ENCODE measurements at regions not wholly inside any gene's neighbourhood (a gene's known extent, or its start where the extent isn't known, plus 50 kb on each side); places are given as distances from the start of the nearest gene placed in this dataset.

DNA sequence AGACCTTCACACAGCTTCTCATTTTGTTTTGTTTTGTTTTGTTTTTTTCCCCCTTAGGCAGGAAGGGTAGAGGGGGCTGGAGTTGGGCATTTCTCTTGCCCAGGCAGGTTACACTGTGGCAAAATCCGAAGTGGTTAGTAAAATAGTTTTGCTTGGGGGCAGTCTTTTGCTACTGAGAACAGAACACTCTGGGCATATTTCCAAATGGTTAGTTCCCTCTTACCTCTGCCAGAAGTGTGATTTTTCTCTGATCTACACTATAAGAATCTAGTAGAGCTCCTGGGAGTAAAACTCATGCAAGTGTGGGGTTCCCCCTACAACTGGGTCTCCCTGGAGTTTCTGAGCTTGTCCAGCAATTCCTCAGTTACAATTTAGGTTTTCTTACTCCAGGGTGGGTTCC lies 61.7 kb downstream of the NPS start:
- TF ChIP-seq, protein P1, sequence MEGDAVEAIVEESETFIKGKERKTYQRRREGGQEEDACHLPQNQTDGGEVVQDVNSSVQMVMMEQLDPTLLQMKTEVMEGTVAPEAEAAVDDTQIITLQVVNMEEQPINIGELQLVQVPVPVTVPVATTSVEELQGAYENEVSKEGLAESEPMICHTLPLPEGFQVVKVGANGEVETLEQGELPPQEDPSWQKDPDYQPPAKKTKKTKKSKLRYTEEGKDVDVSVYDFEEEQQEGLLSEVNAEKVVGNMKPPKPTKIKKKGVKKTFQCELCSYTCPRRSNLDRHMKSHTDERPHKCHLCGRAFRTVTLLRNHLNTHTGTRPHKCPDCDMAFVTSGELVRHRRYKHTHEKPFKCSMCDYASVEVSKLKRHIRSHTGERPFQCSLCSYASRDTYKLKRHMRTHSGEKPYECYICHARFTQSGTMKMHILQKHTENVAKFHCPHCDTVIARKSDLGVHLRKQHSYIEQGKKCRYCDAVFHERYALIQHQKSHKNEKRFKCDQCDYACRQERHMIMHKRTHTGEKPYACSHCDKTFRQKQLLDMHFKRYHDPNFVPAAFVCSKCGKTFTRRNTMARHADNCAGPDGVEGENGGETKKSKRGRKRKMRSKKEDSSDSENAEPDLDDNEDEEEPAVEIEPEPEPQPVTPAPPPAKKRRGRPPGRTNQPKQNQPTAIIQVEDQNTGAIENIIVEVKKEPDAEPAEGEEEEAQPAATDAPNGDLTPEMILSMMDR (IDR thresholded peaks at IDR 0.05) = no peak
- Mint-ChIP-seq H3K27ac (no peak overlapping the region), H3K36me3 (ENCODE audit: low read depth) (no peaks in the 10 kb centered on the region), H3K27me3 (ENCODE audit: low read depth, poor library complexity) (peaks cover 16% of the 10 kb centered on the region), H3K9me3 (peaks cover 17% of the 10 kb centered on the region), H3K4me3 (no peak overlapping the region), H3K4me1 (no peaks in the 10 kb centered on the region)
- no peak for DNase-seq

DNA sequence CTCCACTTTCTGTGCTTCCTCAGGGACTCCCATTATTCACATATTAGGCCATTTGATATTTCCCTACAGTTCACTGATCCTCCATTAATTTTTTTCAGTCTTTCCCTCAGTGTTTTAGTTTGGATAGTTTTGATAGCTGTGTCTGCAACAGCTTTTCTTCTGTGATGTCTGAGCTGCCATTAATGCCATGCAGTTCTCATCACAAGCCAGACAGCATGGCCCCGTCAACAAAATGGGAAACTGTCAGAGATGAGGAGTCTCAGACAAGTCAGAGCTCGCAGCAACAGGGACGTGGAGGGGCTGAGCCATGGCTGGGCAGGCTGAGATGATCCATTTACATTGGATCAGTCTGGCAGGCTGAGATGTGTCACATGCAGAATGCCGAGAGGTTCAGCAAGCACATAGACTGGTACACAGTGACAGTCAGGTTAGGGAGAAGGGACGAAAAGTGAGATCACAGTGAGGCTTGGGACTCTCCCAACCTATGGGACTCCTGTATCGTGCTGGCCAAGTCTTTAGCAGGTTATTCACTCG lies 65.4 kb downstream of the NPS start:
- no peak for DNase-seq
- Mint-ChIP-seq H3K27me3 (ENCODE audit: low read depth, poor library complexity) (peaks cover 7% of the 10 kb centered on the region), H3K9me3 (no peaks in the 10 kb centered on the region), H3K4me3 (no peak overlapping the region), H3K27ac (no peak overlapping the region), H3K4me1 (no peaks in the 10 kb centered on the region), H3K36me3 (ENCODE audit: low read depth) (no peaks in the 10 kb centered on the region)
- TF ChIP-seq, protein P1 (IDR thresholded peaks at IDR 0.05) = no peak

DNA sequence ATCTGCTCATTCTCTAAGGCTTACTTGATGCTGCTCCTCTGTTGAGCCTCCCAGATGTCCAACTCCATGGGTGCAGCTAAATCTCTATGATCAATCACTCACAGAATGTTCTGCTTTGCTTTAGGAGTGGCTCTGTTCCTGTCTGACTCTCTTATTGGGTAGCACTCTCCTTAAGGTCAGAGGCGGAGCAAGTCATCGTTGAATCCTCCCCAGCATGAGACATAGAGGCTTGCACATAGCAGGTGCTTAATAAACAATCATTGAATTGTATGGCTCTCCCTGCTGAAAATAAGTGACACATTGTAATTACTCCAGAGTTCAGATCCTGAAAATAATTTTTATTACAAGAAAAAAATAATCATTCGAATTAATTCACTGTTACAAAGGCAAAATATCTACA lies 69.7 kb downstream of the NPS start:
- DNase-seq = no peak
- no peak overlapping the region for H3K4me3 Mint-ChIP-seq
- no peaks in the 10 kb centered on the region for H3K9me3 Mint-ChIP-seq
- no peaks in the 10 kb centered on the region for H3K36me3 Mint-ChIP-seq (ENCODE audit: low read depth)
- H3K4me1 Mint-ChIP-seq = no peaks in the 10 kb centered on the region
- H3K27me3 Mint-ChIP-seq (ENCODE audit: low read depth, poor library complexity) = peaks cover 11% of the 10 kb centered on the region
- TF ChIP-seq, protein P1 (IDR thresholded peaks at IDR 0.05) = no peak
- H3K27ac Mint-ChIP-seq = no peak overlapping the region

DNA sequence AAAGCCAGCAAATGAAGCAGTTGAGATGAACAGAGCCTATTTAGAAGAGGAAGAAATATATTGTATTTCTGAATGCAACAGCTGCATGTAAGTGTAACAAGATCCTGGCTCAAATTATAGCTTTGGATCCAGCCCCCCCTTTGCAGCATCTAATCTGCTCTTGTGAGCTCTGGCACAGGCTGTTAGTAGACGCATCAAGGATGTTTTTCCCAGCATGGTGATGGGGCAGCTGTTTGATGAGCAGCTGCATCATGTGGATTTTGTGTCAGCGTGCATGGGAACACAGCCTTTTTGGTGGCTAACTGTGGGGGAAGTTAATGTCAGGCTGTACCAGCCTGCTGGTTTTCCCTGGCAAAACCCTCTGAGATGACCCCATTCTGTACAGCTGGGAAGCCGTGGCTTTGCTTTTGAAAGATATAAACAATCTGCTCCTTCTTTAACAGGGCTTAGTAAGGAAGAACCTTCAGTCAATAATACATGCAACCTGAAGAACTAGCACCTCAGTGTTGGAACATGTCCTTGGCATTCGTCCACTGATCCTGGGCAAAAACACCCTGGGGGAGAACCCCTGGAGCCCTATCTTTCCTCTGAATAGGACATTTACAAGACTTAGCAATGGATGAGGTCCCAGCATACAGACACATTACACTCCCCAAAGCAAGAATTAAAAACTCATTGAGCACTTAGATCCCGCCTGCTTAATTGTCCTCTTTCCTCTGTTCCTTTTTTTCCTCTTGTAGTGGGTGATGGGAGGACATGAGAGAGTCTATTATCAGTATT lies 70.6 kb downstream of the NPS start:
- TF ChIP-seq, protein P1 (IDR thresholded peaks at IDR 0.05) = no peak
- Mint-ChIP-seq H3K4me3 (no peak overlapping the region), H3K27me3 (ENCODE audit: low read depth, poor library complexity) (peaks cover 11% of the 10 kb centered on the region), H3K27ac (no peak overlapping the region), H3K9me3 (peaks cover 2% of the 10 kb centered on the region), H3K4me1 (no peaks in the 10 kb centered on the region), H3K36me3 (ENCODE audit: low read depth) (no peaks in the 10 kb centered on the region)
- no peak for DNase-seq

DNA sequence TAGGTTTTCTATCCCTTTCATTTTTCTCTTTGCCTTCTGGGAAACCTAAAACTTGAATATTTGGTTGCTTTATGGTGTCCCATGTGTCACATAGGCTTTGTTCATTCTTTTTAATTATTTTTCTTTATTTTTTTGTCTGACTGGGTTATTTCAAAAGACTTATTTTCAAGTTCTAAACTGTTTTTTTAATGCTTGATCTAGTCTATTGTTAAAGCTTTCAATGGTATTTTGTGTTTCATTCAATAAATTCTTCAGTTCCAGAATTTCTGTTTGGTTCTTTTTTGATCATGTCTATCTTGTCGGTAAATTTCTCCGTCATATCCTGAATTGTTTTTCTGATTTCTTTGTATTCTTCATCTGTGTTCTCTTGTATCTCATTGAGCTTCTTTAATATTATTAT lies 86.8 kb downstream of the NPS start:
- Mint-ChIP-seq H3K9me3 (peaks cover 61% of the 10 kb centered on the region), H3K27me3 (ENCODE audit: low read depth, poor library complexity) (no peaks in the 10 kb centered on the region), H3K27ac (no peak overlapping the region), H3K4me1 (no peaks in the 10 kb centered on the region), H3K4me3 (no peak overlapping the region), H3K36me3 (ENCODE audit: low read depth) (peaks cover 7% of the 10 kb centered on the region)
- no peak for DNase-seq
- TF ChIP-seq, protein P1 (IDR thresholded peaks at IDR 0.05) = no peak

DNA sequence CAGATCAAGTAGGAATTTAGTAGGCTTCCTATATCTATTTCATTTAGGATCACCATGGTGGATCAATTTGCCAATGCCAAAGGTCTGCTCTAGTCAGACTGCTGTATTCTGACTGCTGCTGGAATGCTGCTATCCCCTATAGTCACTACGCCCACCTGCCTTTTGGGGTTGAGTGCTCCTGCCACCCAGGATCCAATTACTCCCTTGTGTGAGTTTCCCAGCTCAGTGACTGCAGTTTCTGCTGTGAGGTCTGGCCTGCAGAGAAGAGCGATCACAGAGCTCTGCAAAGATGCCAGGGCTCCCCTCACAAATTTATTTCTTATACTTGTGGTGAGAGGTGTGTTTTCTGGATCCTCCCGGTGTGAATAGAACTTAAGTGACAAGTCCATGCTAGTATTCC lies 88.1 kb upstream of the FOXI2 start:
- TF ChIP-seq, protein P1 (IDR thresholded peaks at IDR 0.05) = no peak
- peak; percentile 29 for DNase-seq
- no peak overlapping the region for H3K27ac Mint-ChIP-seq
- H3K4me1 Mint-ChIP-seq = peaks cover 15% of the 10 kb centered on the region
- H3K9me3 Mint-ChIP-seq = no peaks in the 10 kb centered on the region
- H3K36me3 Mint-ChIP-seq (ENCODE audit: low read depth) = no peaks in the 10 kb centered on the region
- H3K4me3 Mint-ChIP-seq = no peak overlapping the region
- peaks cover 3% of the 10 kb centered on the region for H3K27me3 Mint-ChIP-seq (ENCODE audit: low read depth, poor library complexity)

Measured in nephron progenitor cell (in vitro differentiated cells).